ENCODE measurements at regions not wholly inside any gene's neighbourhood (a gene's known extent, or its start where the extent isn't known, plus 50 kb on each side); places are given as distances from the start of the nearest gene placed in this dataset.

DNA sequence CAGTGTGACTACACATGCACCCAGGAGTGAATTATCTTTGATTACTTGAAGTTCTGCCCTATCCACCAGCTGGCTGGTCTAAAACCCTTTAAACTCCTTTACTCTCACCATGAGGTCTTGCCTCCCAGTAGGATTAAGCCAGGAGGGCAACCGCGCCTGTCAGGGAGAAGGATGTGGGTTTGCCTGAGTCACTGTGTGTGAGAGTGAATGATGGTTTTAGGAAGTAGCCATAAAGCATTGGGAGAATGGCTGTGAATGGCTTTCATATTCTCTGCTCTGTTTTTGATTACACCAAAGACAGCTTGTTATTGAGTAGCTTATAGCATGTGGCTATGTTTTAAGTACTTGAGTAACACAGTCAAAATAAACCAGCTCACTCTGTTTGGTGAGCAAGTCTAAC lies 637.7 kb upstream of the TBL1XR1 start:
- no peaks in the 10 kb centered on the region for H3K79me2 ChIP-seq (ENCODE audit: control insufficient read depth, insufficient read depth, low read length)
- Mint-ChIP-seq H3K4me1 (no peaks in the 10 kb centered on the region), H3K27me3 (peaks cover 7% of the 10 kb centered on the region), H3K9me3 (ENCODE audit: insufficient read depth) (no peaks in the 10 kb centered on the region), H3K27ac (no peak overlapping the region), H3K4me3 (no peak overlapping the region)
- no peak for DNase-seq
- no peaks in the 10 kb centered on the region for H3K36me3 ChIP-seq (replicated peaks in 1 of 2; ENCODE audit: control extremely low read depth in 1 of 2, control insufficient read depth in 1 of 2, extremely low read depth in 1 of 2, insufficient read depth in 2 of 2, low read length in 1 of 2)
- TF ChIP-seq EZH2 (IDR thresholded peaks at IDR 0.05; ENCODE audit: borderline replicate concordance, insufficient read depth, low read depth, low read length, poor library complexity, severe bottlenecking): no peak
- TF ChIP-seq, protein P1, sequence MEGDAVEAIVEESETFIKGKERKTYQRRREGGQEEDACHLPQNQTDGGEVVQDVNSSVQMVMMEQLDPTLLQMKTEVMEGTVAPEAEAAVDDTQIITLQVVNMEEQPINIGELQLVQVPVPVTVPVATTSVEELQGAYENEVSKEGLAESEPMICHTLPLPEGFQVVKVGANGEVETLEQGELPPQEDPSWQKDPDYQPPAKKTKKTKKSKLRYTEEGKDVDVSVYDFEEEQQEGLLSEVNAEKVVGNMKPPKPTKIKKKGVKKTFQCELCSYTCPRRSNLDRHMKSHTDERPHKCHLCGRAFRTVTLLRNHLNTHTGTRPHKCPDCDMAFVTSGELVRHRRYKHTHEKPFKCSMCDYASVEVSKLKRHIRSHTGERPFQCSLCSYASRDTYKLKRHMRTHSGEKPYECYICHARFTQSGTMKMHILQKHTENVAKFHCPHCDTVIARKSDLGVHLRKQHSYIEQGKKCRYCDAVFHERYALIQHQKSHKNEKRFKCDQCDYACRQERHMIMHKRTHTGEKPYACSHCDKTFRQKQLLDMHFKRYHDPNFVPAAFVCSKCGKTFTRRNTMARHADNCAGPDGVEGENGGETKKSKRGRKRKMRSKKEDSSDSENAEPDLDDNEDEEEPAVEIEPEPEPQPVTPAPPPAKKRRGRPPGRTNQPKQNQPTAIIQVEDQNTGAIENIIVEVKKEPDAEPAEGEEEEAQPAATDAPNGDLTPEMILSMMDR (IDR thresholded peaks at IDR 0.05): no peak
- H3K4me1 ChIP-seq (ENCODE audit: control insufficient read depth in 2 of 2, insufficient read depth in 2 of 2, low read length in 2 of 2): no peaks in the 10 kb centered on the region
- no peak overlapping the region for H3K4me3 ChIP-seq (ENCODE audit: control extremely low read depth in 1 of 5, extremely low read depth in 1 of 5, insufficient read depth in 1 of 5, low read depth in 2 of 5, low read length in 4 of 5)
- intact Hi-C loops (cut with micrococcal nuclease): no loop called here
- POLR2A ChIA-PET: no interaction called here
- no peak overlapping the region for H3K4me2 ChIP-seq (replicated peaks; ENCODE audit: low read depth, low read length, poor library complexity, severe bottlenecking)
- no peak for ATAC-seq (ENCODE audit: low read depth)
- no peak overlapping the region for H3K9ac ChIP-seq (ENCODE audit: low read length)
- WGBS (ENCODE audit: insufficient coverage): no CpG with 5 or more reads among the region's 2 CpGs
- no peak overlapping the region for H3K27ac ChIP-seq (ENCODE audit: low read length in 2 of 2)
- H3K9me3 ChIP-seq (ENCODE audit: control extremely low read depth in 1 of 3, control insufficient read depth in 2 of 3, insufficient read depth in 1 of 3, low read length in 2 of 3): no peaks in the 10 kb centered on the region
- H2AFZ ChIP-seq (ENCODE audit: insufficient read depth, low read depth, low read length, poor library complexity, severe bottlenecking): no peak overlapping the region
- CTCF ChIA-PET: no interaction called here
- H3K27me3 ChIP-seq (replicated peaks in 1 of 4; ENCODE audit: control extremely low read depth in 1 of 4, control insufficient read depth in 3 of 4, insufficient read depth in 4 of 4, low read length in 3 of 4): no peaks in the 10 kb centered on the region
- no peaks in the 10 kb centered on the region for H4K20me1 ChIP-seq (ENCODE audit: control insufficient read depth, insufficient read depth, low read length, poor library complexity, severe bottlenecking)

DNA sequence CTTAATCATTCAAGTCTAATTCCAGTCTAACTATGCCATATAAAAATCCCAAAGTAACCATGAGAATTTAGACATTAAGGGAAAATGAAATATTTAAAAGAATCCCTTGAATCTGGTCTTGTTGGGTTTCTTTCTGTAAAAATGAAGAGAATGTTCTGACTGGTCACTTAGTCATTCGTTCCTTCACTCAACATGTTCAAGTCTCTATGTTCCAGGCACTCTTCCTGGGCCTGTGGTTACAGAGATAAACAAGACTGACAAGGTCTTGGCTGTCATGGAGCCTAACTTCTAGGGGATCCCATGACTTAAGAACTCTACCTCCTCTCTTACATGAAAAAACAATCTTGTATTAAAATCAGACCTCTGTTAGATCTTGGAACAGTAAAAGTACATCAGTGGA lies 638.6 kb upstream of the TBL1XR1 start:
- Histone ChIP-seq H3K27me3 (replicated peaks in 1 of 4; ENCODE audit: control extremely low read depth in 1 of 4, control insufficient read depth in 3 of 4, insufficient read depth in 4 of 4, low read length in 3 of 4) (no peaks in the 10 kb centered on the region), H3K4me2 (replicated peaks; ENCODE audit: low read depth, low read length, poor library complexity, severe bottlenecking) (no peak overlapping the region), H3K27ac (ENCODE audit: low read length in 2 of 2) (no peak overlapping the region), H4K20me1 (ENCODE audit: control insufficient read depth, insufficient read depth, low read length, poor library complexity, severe bottlenecking) (no peaks in the 10 kb centered on the region), H3K9ac (ENCODE audit: low read length) (no peak overlapping the region), H3K79me2 (ENCODE audit: control insufficient read depth, insufficient read depth, low read length) (no peaks in the 10 kb centered on the region), H3K36me3 (replicated peaks in 1 of 2; ENCODE audit: control extremely low read depth in 1 of 2, control insufficient read depth in 1 of 2, extremely low read depth in 1 of 2, insufficient read depth in 2 of 2, low read length in 1 of 2) (no peaks in the 10 kb centered on the region), H3K4me3 (ENCODE audit: control extremely low read depth in 1 of 5, extremely low read depth in 1 of 5, insufficient read depth in 1 of 5, low read depth in 2 of 5, low read length in 4 of 5) (no peak overlapping the region), H2AFZ (ENCODE audit: insufficient read depth, low read depth, low read length, poor library complexity, severe bottlenecking) (no peak overlapping the region), H3K4me1 (ENCODE audit: control insufficient read depth in 2 of 2, insufficient read depth in 2 of 2, low read length in 2 of 2) (no peaks in the 10 kb centered on the region), H3K9me3 (ENCODE audit: control extremely low read depth in 1 of 3, control insufficient read depth in 2 of 3, insufficient read depth in 1 of 3, low read length in 2 of 3) (no peaks in the 10 kb centered on the region)
- Mint-ChIP-seq H3K4me1 (no peaks in the 10 kb centered on the region), H3K4me3 (no peak overlapping the region), H3K9me3 (ENCODE audit: insufficient read depth) (no peaks in the 10 kb centered on the region), H3K27me3 (peaks cover 13% of the 10 kb centered on the region), H3K27ac (no peak overlapping the region)
- intact Hi-C loops (cut with micrococcal nuclease): no loop called here
- no peak for ATAC-seq (ENCODE audit: low read depth)
- ChIA-PET CTCF (no interaction called here), POLR2A (no interaction called here)
- TF ChIP-seq EZH2 (IDR thresholded peaks at IDR 0.05; ENCODE audit: borderline replicate concordance, insufficient read depth, low read depth, low read length, poor library complexity, severe bottlenecking): no peak
- TF ChIP-seq, protein P1 (IDR thresholded peaks at IDR 0.05): no peak
- no CpG with 5 or more reads among the region's 1 CpG for WGBS (ENCODE audit: insufficient coverage)
- no peak for DNase-seq
